COLO668 (cell line): ENCODE measurements at regions not wholly inside any gene's neighbourhood (a gene's known extent, or its start where the extent isn't known, plus 50 kb on each side); places are given as distances from the start of the nearest gene placed in this dataset.

Experiments used
- DNase-seq: peaks from one replicate; lab custom pipeline; 2025; ENCODE audit not compliant: unreplicated experiment; lab: John Stamatoyannopoulos, UW

- DNase-seq = no peak
These were observed 77.5 kb upstream of the CAST start for GRCh38 chr5:96584712-96585111.

GRCh38 chr5:96588539-96588938 is 73.6 kb upstream of the CAST start:
- no peak for DNase-seq

- no peak for DNase-seq
These were observed 71.4 kb upstream of the CAST start for GRCh38 chr5:96590796-96591195.

DNA sequence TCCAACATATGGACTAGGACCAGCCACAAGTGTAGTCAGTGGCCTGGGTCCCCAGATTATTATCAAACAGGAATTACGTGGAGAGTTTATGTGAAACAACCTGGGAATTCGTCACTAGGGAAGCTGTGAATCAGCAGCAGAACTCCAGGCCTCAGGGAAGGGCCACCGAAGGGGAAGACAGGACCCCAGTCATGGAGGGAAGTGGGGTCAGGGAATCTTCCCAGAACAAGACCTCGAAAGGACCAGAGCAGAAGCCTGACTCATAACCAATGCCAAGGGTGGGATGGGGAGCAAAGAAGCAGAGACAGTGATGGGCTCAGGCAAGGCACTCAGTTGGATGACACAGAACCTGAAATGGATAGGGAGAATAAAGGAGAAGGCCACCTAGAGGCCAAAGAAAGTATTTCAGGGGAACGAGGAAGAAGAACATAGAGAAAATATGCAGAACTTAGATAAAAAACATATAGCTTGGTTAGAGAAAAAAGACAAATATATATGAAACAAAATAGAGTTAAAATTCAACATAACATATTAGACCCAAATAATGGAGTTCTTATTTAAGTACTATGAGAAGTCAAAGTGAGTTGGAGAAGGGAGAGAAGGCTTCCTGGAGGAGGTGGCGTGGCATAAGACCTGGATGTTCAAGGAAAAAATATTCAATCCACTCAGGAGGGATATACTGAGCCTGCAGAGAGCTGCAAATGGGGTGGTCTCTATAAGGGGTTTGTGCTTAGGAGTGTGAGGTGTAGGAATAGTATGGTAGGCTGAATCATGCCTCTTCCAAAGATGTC is 66.7 kb upstream of the CAST start:
- no peak for DNase-seq

GRCh38 chr5:96597438-96598020 is 64.6 kb upstream of the CAST start:
- no peak for DNase-seq

DNA sequence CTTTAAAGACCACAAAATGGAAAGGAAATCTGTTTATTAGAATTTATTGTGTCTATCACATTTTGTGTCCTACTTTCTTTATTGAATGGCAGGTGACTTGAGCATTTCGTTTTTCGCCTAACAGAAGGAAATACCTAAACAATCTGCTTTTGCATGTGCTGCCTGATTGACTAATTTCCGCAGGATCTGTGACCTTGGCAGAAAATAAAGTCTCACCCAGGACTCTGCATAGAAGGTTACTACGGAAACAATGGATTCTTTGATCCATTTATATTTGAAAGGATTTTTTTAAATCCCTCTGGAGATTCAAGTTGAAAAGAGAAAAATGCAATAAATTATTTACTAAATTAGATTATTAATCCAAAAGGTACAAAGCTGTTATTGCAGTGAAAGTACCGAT is 61.0 kb upstream of the CAST start:
- DNase-seq = no peak

- DNase-seq = peak; percentile 50
These were observed 60.4 kb upstream of the CAST start for GRCh38 chr5:96601715-96602244.

- no peak for DNase-seq
These were observed 59.4 kb upstream of the CAST start for GRCh38 chr5:96602776-96603175.

- DNase-seq = no peak
These were observed 56.9 kb upstream of the CAST start for GRCh38 chr5:96605144-96605837.

DNA sequence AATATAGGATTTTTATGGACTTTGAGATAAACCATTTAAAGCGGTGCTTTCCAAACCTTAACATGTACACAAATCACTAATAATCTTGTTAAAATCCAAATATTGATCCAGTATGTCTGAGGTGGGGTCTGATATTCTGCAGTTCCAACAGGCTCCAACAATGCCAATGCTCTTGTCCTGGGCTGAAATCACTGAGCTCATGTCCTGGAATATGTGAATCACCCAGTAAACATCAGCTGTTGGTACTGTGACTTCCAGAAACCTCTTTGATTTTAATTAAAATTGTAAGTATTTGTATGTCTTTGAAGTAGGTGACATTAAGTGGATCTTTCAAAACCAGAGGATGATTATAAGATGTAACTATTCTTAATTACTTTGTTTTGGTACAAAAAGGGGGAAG is 52.8 kb upstream of the CAST start:
- DNase-seq = no peak

DNA sequence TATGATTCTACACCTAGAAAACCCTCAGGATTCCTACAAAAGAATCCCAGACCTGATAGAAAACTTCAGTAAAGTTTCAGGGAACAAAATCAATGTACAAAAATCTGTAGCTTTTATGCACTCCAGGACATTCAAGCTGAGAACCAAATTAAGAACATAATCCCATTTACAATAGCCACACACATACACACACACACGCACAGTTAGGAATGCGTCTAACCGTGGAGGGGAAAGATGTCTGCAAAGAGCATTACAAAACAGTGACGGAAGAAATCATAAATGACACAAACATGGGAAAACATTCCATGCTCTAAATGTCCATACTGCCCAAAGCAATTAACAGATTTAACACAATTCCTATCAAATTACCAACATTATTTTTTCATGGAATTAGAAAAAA is 51.4 kb upstream of the CAST start:
- DNase-seq = no peak

GRCh38 chr5:96611946-96612345 is 50.2 kb upstream of the CAST start:
- no peak for DNase-seq
